ENCODE measurements at regions not wholly inside any gene's neighbourhood (a gene's known extent, or its start where the extent isn't known, plus 50 kb on each side); places are given as distances from the start of the nearest gene placed in this dataset.

- no peak for DNase-seq (ENCODE audit: extremely low read depth, low read depth)
- TF ChIP-seq CTCF (IDR thresholded peaks at IDR 0.05; ENCODE audit: low read depth, low read length): no peak
Observed at GRCh38 chr7:17665029-17665428, 275.3 kb downstream of the SNX13 start.

GRCh38 chr7:17668122-17668521 is 272.2 kb downstream of the SNX13 start:
- no peak for DNase-seq (ENCODE audit: extremely low read depth, low read depth)
- TF ChIP-seq CTCF (IDR thresholded peaks at IDR 0.05; ENCODE audit: low read depth, low read length): no peak

GRCh38 chr7:17669204-17669603 is 271.1 kb downstream of the SNX13 start:
- no peak for TF ChIP-seq CTCF (IDR thresholded peaks at IDR 0.05; ENCODE audit: low read depth, low read length)
- no peak for DNase-seq (ENCODE audit: extremely low read depth, low read depth)

GRCh38 chr7:17671956-17672355 is 268.3 kb downstream of the SNX13 start:
- no peak for TF ChIP-seq CTCF (IDR thresholded peaks at IDR 0.05; ENCODE audit: low read depth, low read length)
- no peak for DNase-seq (ENCODE audit: extremely low read depth, low read depth)

- DNase-seq (ENCODE audit: extremely low read depth, low read depth): no peak
- no peak for TF ChIP-seq CTCF (IDR thresholded peaks at IDR 0.05; ENCODE audit: low read depth, low read length)
Observed at GRCh38 chr7:17672783-17673182, 267.5 kb downstream of the SNX13 start.

- DNase-seq (ENCODE audit: extremely low read depth, low read depth): no peak
- no peak for TF ChIP-seq CTCF (IDR thresholded peaks at IDR 0.05; ENCODE audit: low read depth, low read length)
Observed at GRCh38 chr7:17674166-17674942, 265.9 kb downstream of the SNX13 start.

- TF ChIP-seq CTCF (IDR thresholded peaks at IDR 0.05; ENCODE audit: low read depth, low read length): no peak
- no peak for DNase-seq (ENCODE audit: extremely low read depth, low read depth)
Observed at GRCh38 chr7:17674943-17675608, 265.2 kb downstream of the SNX13 start.
